NCI-H2107 treated with DMSO at 0.1 percent for 48 hours (cell line): ENCODE measurements at regions not wholly inside any gene's neighbourhood (a gene's known extent, or its start where the extent isn't known, plus 50 kb on each side); places are given as distances from the start of the nearest gene placed in this dataset.

Experiments used
- DNase-seq: peaks from one replicate; lab custom pipeline; 2025; ENCODE audit not compliant: unreplicated experiment; lab: John Stamatoyannopoulos, UW

DNA sequence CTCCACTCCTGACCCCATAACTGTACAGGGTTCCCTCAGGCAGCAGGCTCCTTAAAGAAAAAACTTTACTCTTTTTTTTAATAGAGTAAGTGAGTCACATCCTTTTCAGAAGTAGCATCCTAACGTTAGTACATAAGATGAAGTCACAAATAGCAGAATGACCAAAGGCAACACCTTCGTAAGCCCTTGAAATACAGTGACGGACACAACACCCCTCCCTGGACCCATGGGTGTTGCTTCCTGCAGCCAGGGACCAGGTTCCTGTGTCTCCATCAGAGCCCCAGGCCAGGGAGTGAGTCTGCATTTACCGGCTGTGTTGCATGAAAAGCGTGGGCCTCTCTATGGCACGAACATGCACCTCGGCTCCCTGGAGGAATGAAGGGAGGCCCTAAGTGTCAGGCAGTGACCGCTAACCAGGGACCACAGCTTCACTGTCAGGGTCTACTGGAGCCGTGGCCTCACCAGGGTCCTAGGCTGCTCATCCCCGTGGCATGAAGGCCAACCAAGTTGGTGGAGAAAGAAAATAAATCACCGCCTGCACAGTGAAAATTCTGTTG lies 340.0 kb upstream of the SFSWAP start:
- no peak for DNase-seq

- no peak for DNase-seq
Observed at GRCh38 chr12:131371401-131372170, 339.3 kb upstream of the SFSWAP start.

- DNase-seq = no peak
Observed at GRCh38 chr12:131372171-131372475, 338.8 kb upstream of the SFSWAP start.

- no peak for DNase-seq
Observed at GRCh38 chr12:131372706-131373195, 338.1 kb upstream of the SFSWAP start.

DNA sequence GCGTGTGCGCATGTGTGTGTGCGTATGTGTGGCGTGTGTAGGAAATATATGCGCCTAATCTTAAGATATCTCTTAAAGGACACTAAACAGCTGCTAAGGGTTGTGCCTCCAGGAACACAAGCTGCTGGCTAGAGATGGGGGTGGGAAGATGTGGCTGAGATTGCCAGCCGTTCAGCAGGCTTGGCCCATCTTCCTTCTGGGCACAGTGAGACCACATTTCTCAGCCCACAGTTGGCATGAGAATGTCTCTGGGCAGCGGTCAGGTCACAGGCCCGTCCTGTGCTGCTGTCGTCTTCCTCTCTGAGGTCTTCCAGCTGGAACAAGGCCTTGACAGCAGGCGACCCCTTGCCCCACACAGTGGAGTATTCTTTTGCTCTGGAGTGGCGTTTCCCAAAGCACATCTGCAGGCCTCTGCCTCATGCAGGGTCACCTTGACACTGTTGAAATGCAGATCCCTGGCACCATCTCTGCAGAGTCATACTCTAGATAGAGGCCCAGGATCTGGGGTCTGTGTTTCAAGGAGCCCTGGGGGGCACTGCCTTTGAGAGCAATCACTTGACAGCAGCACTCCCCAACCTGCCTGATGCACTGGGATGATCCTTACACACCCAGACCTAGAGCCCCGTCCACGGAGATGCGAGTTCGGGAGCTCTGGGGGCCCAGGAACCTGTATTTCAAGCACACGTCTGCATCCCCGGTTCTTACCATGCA lies 335.5 kb upstream of the SFSWAP start:
- no peak for DNase-seq

DNA sequence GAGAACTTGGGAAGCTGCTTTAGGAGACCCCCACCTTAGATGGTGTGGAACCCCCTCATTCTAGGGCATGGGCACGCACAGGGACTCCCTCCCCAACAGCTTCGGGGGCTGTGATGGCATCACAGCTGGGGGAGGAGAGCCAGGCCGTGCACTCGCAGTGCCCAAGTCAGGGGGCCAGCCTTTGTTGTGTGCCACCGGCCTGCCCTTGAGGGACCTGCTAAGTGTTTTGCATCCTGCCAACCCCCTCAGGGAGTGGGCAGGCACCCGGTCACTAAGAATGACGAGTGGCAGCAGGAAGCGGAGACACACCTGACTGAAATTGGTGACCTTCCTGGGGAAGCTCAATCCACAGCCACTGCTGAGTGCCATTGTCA lies 334.9 kb upstream of the SFSWAP start:
- no peak for DNase-seq

GRCh38 chr12:131378176-131378842 lies 332.6 kb upstream of the SFSWAP start:
- no peak for DNase-seq

- no peak for DNase-seq
Observed at GRCh38 chr12:131378861-131379665, 331.8 kb upstream of the SFSWAP start.

GRCh38 chr12:131379738-131380137 lies 331.2 kb upstream of the SFSWAP start:
- no peak for DNase-seq

GRCh38 chr12:131380220-131380964 lies 330.5 kb upstream of the SFSWAP start:
- no peak for DNase-seq

DNA sequence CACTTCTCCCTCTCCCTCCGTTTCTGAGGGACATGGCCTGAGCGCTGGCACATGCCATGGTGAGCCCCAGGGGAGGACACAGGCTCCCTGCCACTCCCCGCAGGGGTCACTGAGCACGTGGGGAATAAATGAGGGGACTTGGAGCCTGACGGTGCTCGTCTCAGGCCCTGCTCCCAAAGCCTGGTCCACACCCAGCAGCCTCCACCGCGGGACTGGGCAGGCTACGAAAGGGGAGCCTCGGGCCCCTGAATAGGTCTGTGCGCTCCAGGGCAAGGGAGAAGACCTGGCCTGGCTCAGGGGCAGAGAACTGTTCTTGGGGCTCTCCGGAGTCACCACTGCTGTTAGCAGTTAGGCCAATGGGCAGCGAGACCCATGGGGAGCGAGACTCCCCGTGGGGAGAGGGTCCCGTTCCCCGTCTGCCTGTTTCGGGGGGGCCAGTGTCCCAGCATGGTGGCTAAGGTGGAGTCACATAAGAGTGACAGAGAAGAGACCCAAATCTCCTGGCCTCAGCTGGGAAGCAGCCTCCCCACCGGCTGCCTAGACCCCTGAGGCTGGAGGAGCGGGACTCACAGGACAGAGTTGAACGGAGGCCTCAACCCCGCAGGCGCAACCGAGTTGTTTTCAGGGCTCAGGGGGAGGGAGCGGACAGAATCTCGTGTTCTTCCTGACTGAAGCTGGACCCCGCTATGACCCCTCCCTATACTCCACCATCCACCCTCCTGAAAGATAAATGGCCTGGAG lies 329.8 kb upstream of the SFSWAP start:
- no peak for DNase-seq

DNA sequence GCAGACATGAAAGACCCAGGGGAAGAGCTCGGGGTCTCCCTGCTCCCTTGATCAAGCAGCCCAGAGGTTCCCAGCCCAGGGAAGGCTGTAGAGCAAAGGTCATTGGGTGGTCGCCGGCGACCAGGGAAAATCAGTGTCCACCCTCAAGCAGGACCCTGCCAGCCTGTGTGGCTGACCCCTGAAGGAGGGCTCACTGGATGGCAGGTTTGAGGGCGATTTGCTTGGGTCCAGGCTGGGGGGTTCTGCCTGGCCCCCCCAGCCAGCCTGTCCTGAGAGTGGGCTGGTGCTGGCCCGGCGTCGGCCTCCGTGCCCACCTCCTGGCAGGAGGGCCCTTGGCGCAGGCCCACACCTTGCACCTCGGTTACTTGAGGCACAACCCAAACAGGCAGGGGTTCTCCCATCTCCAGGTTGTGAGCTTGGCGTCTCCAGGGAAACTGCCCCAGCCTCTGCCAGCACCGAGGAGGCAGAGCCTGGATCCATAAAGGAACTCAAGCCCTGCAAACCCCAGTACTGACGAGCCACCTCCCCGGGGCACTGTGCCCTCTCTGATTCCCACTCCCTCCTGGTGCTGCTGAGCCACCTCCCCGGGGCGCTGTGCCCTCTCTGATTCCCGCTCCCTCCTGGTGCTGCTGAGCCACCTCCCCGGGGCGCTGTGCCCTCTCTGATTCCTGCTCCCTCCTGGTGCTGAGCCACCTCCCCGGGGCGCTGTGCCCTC lies 329.0 kb upstream of the SFSWAP start:
- DNase-seq = no peak

- no peak for DNase-seq
Observed at GRCh38 chr12:131383291-131383690, 327.6 kb upstream of the SFSWAP start.

GRCh38 chr12:131383741-131384543 lies 326.9 kb upstream of the SFSWAP start:
- DNase-seq = no peak

- DNase-seq = no peak
Observed at GRCh38 chr12:131384544-131384855, 326.4 kb upstream of the SFSWAP start.

DNA sequence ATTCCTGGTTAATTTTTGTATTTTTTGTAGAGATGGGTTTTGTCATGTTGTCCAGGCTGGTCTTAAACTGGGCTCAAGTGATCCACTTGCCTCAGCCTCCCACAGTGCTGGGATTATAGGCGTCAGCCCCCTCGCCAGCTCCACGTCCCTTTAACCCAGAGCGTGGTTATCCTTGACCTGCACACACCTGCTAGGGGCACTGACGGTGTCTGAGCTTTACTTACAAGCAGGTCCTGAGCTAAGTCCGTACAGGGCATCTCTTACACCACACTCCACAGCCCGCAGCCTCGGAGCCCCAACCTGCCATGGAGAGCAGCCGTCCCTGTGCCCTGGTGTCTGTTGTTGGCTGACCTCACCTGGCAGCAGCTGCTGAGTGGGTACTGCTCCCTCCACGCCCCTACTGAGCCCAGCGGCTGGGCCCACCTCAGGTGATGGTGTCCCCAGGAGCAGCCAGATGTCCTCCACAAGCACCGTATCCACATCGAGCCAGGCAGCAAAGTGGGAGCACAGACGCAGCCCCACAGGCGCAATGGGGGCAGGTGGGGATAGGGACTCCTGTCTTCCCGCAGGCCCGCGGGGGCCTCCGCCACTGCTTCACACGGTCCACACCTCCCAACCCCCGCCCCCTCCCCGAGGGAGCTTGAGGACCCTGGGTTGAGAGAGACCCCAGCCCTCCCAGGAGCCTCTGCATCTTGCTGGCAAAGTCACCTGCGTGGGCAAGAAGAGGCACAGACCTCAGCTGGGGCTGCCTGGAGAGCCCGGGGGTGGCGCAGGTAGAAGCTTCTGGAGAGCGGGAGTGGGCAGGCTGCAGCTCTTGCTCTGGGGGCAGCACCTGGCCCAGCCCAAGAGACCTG lies 325.4 kb upstream of the SFSWAP start:
- no peak for DNase-seq

DNA sequence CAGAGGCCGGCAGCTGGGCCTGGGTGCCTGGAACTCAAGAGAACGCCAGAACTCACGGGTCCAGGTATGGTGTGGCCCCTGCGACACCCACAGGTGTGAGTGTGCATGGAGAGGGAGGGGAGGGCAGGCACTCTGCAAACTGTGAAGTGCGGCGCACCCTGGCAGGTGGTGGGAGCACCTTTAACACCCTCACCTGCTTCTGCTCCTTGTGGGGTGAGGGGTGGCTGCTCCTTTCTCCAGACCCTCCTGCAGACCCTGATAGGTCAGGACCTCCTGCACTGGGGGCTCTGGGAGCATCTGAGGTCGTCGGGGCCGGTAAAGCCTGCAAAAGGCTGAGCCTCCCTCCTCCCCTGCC lies 324.7 kb upstream of the SFSWAP start:
- no peak for DNase-seq

GRCh38 chr12:131386781-131387180 lies 324.1 kb upstream of the SFSWAP start:
- no peak for DNase-seq
